ENCODE measurements at regions not wholly inside any gene's neighbourhood (a gene's known extent, or its start where the extent isn't known, plus 50 kb on each side); places are given as distances from the start of the nearest gene placed in this dataset.

DNA sequence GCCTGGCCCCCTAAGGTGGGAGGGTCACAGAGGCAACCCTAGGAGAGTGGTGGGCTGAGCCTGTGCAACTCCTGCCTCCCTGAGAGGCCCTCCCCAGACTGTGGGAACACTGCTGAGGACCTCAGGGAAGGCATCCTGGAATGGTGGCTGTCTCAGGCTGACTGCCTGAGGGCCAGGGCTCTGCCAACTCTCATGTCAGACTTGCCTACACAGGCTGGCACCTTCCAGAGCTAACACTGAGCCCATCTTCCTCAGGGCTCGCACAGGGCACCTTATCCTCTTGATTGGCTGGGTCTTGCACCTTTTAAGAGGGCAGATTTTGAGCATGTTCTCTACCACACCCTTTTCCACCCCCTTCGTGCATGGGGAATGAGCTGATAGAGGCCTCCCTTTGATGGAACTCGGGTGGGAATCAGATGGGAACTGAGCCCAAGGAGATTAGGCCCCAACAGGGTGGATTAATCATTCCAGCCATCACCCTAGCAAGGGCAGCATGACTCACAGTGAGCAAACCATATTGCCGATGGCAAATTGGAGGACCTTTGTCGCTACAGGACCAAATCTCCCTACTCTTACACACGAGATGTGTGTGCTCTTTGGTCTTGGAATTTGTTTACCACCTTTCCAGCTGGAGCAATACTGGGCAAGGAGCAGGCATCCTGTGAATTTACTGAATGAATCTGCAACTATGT is 702.8 kb downstream of the VRK1 start:
- Histone ChIP-seq H3K9me3 (ENCODE audit: control insufficient read depth, low read length) (no peaks in the 10 kb centered on the region), H3K4me3 (ENCODE audit: low read depth, low read length) (no peak overlapping the region), H2AFZ (no peak overlapping the region), H3K9ac (no peak overlapping the region), H3K27ac (no peak overlapping the region), H3K27me3 (ENCODE audit: control insufficient read depth, insufficient read depth, low read length) (no peaks in the 10 kb centered on the region), H3K36me3 (ENCODE audit: control insufficient read depth, insufficient read depth, low read length) (no peaks in the 10 kb centered on the region), H3K4me1 (no peaks in the 10 kb centered on the region), H3K79me2 (no peaks in the 10 kb centered on the region), H3K4me2 (ENCODE audit: low read length) (no peak overlapping the region)
- TF ChIP-seq, protein P1, sequence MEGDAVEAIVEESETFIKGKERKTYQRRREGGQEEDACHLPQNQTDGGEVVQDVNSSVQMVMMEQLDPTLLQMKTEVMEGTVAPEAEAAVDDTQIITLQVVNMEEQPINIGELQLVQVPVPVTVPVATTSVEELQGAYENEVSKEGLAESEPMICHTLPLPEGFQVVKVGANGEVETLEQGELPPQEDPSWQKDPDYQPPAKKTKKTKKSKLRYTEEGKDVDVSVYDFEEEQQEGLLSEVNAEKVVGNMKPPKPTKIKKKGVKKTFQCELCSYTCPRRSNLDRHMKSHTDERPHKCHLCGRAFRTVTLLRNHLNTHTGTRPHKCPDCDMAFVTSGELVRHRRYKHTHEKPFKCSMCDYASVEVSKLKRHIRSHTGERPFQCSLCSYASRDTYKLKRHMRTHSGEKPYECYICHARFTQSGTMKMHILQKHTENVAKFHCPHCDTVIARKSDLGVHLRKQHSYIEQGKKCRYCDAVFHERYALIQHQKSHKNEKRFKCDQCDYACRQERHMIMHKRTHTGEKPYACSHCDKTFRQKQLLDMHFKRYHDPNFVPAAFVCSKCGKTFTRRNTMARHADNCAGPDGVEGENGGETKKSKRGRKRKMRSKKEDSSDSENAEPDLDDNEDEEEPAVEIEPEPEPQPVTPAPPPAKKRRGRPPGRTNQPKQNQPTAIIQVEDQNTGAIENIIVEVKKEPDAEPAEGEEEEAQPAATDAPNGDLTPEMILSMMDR (IDR thresholded peaks at IDR 0.05), result no peak

DNA sequence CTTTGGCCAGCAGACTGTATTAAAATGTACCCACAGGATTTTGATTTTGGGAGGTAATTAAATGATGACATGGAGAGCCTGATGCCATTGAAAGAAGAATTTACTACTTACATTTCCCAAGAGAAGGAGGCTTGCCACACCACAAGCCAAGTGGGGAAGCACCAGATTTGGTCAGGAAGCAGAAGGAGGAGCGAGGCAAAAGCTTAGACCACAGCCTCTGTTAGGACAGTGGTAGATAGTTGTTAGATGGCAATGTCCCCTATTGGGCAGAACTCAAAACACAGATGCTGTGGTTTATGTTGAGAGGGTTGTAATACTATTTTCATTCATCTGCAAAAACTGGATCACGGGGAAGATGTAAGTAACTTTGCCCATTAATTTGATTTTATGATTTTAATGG is 709.4 kb downstream of the VRK1 start:
- no peak overlapping the region for H3K9ac ChIP-seq
- H3K27me3 ChIP-seq (ENCODE audit: control insufficient read depth, insufficient read depth, low read length), result no peaks in the 10 kb centered on the region
- H3K27ac ChIP-seq, result no peak overlapping the region
- H3K4me3 ChIP-seq (ENCODE audit: low read depth, low read length), result no peak overlapping the region
- TF ChIP-seq, protein P1 (IDR thresholded peaks at IDR 0.05), result no peak
- H3K4me2 ChIP-seq (ENCODE audit: low read length), result no peak overlapping the region
- H3K36me3 ChIP-seq (ENCODE audit: control insufficient read depth, insufficient read depth, low read length), result no peaks in the 10 kb centered on the region
- no peaks in the 10 kb centered on the region for H3K79me2 ChIP-seq
- H3K9me3 ChIP-seq (ENCODE audit: control insufficient read depth, low read length), result no peaks in the 10 kb centered on the region
- no peak overlapping the region for H2AFZ ChIP-seq
- no peaks in the 10 kb centered on the region for H3K4me1 ChIP-seq

DNA sequence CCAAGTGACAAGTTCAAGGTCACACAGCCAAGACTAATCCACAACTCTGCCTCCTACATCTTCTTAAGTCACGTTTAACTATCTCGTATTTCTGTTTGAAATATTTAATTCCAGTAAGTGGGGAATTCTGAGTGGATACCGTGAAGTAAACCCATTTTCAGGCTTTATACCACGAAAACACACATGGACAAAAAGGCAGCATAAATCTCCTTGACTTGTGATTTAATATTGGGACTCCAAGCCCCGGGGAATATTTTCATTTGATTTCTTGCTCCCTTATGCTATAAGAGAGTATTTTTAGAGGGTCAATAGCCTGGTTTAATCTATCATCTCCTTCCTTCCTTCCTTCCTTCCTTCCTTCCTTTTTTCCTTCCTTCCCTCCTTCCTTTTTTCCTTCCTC is 716.7 kb downstream of the VRK1 start:
- Histone ChIP-seq H3K4me2 (ENCODE audit: low read length) (no peak overlapping the region), H3K79me2 (no peaks in the 10 kb centered on the region), H3K9ac (no peak overlapping the region), H3K9me3 (ENCODE audit: control insufficient read depth, low read length) (no peaks in the 10 kb centered on the region), H2AFZ (no peak overlapping the region), H3K4me1 (no peaks in the 10 kb centered on the region), H3K4me3 (ENCODE audit: low read depth, low read length) (no peak overlapping the region), H3K27me3 (ENCODE audit: control insufficient read depth, insufficient read depth, low read length) (no peaks in the 10 kb centered on the region), H3K27ac (no peak overlapping the region), H3K36me3 (ENCODE audit: control insufficient read depth, insufficient read depth, low read length) (no peaks in the 10 kb centered on the region)
- TF ChIP-seq, protein P1 (IDR thresholded peaks at IDR 0.05), result no peak

DNA sequence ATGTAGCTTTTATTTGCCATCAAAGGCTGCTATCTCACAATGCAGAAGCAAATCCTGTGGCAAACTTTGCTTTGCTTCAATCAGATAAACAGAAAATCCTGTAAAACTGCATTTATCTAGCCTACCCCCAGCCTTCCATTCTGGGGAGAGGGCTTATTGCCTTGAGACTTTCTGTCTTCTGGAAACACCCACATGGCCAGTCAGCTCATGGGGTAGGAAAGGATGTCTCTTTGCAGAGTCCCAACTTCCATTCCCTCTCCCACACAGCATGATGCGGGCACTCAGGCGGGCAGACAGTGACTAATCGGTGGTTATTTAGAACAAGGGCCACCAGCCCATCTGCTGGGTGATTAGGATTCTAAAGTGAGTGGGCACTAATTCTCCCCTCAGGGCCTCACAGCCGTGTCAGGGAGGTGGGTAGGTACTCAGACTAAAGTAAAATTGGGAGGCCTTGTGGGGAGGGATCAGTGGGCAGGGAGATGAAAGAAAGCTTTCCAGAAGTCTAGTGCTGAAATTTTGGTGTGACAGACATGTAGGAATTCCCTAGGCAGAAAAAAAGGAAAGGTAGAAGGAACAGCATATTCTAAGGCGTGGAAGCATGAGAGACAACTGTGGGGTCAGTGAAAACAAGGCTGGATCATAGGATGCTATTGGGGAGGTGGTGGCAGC is 720.5 kb downstream of the VRK1 start:
- H3K79me2 ChIP-seq, result no peaks in the 10 kb centered on the region

More for the DNA sequence above, 720.5 kb downstream of the VRK1 start:
- Histone ChIP-seq H3K9me3 (ENCODE audit: control insufficient read depth, low read length) (no peaks in the 10 kb centered on the region), H3K27ac (no peak overlapping the region), H3K27me3 (ENCODE audit: control insufficient read depth, insufficient read depth, low read length) (no peaks in the 10 kb centered on the region), H3K4me1 (no peaks in the 10 kb centered on the region), H3K9ac (no peak overlapping the region), H3K4me2 (ENCODE audit: low read length) (no peak overlapping the region), H3K4me3 (ENCODE audit: low read depth, low read length) (no peak overlapping the region), H3K36me3 (ENCODE audit: control insufficient read depth, insufficient read depth, low read length) (no peaks in the 10 kb centered on the region), H2AFZ (no peak overlapping the region)
- TF ChIP-seq, protein P1 (IDR thresholded peaks at IDR 0.05), result no peak
